HL-60/S4 (cell line): ENCODE measurements at regions not wholly inside any gene's neighbourhood (a gene's known extent, or its start where the extent isn't known, plus 50 kb on each side); places are given as distances from the start of the nearest gene placed in this dataset.
"Not testable (repeated sequence)": the region's sequence is repeated elsewhere in the genome, so short reads cannot be mapped to it uniquely, and the experiment has no call there.

Experiments used
- in situ Hi-C: fragments of 300-500 bp; cut with MboI; formaldehyde crosslinking; loops from 2 replicates; pipeline ENCODE4 v1.14.3; 2022; ENCODE audit warnings: low sequenced_read_pairs

DNA sequence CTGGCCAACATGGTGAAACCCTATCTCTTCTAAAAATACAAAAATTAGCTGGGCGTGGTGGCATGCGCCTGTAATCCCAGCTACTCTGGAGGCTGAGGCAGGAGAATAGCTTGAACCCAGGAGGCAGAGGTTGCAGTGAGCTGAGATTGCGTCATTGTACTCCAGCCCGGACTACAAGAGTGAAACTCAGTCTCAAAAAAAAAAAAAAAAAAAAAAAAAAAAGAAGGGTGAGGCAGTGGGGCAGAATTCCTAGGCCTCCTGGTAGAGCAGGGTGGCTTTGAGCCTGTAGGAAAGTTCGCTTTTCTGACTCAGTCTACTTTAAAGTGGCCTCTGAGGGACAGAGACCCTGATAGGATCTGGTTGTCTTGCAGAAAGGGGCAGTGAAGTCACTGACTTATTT, 60.8 kb upstream of the GTF3A start:
- in situ Hi-C loops = not testable (repeated sequence)

DNA sequence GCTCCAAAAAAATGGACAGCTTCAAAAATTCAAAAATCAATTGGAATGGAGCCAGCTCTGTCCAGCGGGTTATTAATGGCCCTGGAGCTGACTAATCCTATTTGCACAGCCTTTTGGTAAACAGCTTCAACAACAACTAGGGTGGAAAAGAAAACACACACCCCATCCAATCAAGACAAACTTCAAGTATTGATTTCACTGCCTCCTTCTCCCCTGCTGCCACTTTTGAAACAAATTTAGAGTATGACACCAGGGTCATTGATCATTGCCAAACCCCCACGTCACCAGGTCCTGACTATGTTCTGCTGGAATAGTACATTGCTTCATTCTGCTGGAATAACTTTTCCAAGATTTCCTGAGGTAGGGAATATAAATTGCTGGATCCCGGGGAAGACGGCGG, 56.8 kb upstream of the GTF3A start:
- in situ Hi-C loops = no loop called here

DNA sequence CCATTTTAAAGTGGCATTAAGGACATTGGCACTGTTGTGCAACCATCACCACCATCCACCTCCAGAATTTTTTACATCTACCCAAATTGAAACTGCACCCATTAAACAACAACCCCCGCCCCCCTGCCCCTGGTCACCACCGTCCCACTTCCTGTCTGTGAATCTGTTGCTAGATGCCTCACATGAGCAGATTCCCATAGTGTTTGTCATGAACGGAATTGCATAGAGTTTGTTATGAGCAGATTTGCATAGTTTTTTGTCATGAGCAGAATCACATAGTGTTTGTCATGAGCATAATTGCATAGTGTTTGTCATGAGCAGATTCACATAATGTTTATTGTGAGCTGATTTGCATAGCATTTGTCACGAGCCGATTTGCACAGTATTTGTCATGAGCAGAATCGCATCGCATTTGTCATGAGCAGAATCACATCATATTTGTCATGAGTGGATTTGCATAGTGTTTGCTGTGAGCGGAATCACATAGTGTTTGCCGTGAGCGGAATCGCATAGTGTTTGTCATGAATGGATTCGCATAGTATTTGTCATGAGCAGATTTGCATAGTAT, 54.0 kb upstream of the GTF3A start:
- in situ Hi-C loops = loop anchor here (10.0 kb wide), 1 partner anchor 454 kb away; no protein-coding TSS in a partner anchor

DNA sequence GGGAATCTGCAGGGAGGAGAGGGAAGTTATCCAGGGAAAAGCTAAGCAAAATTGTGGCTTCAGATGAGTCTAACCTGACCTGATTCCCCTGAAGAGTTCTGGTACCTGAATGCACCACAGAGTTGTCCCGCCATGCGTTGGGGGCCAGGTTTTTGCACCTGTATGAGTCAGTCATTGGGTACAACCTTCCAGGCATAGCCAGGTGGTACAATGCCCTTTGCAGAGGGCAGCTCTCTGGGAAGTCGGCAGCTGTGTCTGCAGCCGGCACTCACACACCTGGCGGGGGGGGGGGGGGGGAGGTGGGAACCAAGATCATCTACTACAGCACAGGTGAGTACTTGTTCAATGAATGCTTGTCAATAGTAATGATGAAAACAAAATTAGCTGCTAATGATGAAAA, 52.5 kb upstream of the GTF3A start:
- in situ Hi-C loops = loop anchor here (10.0 kb wide), 1 partner anchor 453 kb away; no protein-coding TSS in a partner anchor

GRCh38 chr13:27372896-27373295, 51.5 kb upstream of the GTF3A start:
- in situ Hi-C loops = loop anchor here (10.0 kb wide), 1 partner anchor 452 kb away; no protein-coding TSS in a partner anchor

GRCh38 chr13:27374126-27374613, 50.2 kb upstream of the GTF3A start:
- in situ Hi-C loops = loop anchor here (10.0 kb wide), 1 partner anchor 451 kb away; no protein-coding TSS in a partner anchor
